CD4-positive, alpha-beta T cell (primary cell): ENCODE measurements at regions not wholly inside any gene's neighbourhood (a gene's known extent, or its start where the extent isn't known, plus 50 kb on each side); places are given as distances from the start of the nearest gene placed in this dataset.

Experiments
- ATAC-seq: fragments of 200-7000 bp; cut with Tn5 transposase; one replicate; pipeline ENCODE4 v1.10.0; 2022; ENCODE audit warnings: mild to moderate bottlenecking; ENCODE audit not compliant: poor library complexity
- CTCF ChIA-PET: fragments of 350-600 bp; sonication (Branson Sonifier 250); formaldehyde crosslinking; loops from one replicate; lab custom pipeline; 2021; ENCODE audit warnings: antibody characterized with exemption, inconsistent platforms; lab: Charles Lee
- POLR2A ChIA-PET: fragments of 350-600 bp; sonication (Branson Sonifier 250); formaldehyde crosslinking; loops from one replicate; lab custom pipeline; 2021; ENCODE audit warnings: antibody characterized with exemption, inconsistent platforms; lab: Charles Lee
- DNase-seq, 14 experiments: peaks; one replicate each; pipeline ENCODE4 v3.0.0-alpha.2; 2013 to 2020; ENCODE audit warnings: mixed read lengths in 2 of 14
- H3K27ac ChIP-seq, 2 donors: one replicate each; pipeline versions ENCODE4 v1.5.1 to v1.7.0; 2013; ENCODE audit warnings: low read length in 2 of 2, low read depth in 1 of 2, mild to moderate bottlenecking in 1 of 2
- H3K27me3 ChIP-seq, 2 experiments: 1 replicate in 1 of 2; 2 replicates in 1 of 2; pipeline versions ENCODE4 v1.6.1 to v1.7.0; 2013; ENCODE audit warnings: low read length in 2 of 2, control low read depth in 1 of 2, mild to moderate bottlenecking in 1 of 2, moderate library complexity in 1 of 2; ENCODE audit not compliant: insufficient read depth in 2 of 2, control insufficient read depth in 1 of 2
- H3K36me3 ChIP-seq: one replicate; pipeline ENCODE4 v1.6.1; 2013; ENCODE audit warnings: low read length, control low read depth; ENCODE audit not compliant: insufficient read depth
- H3K4me1 ChIP-seq: one replicate; pipeline ENCODE4 v1.6.1; 2013; ENCODE audit warnings: low read length, control low read depth; ENCODE audit not compliant: insufficient read depth
- H3K4me3 ChIP-seq: one replicate; pipeline ENCODE4 v1.5.1; 2013; ENCODE audit warnings: mild to moderate bottlenecking, low read length, moderate library complexity
- H3K9me3 ChIP-seq, 2 experiments: 1 replicate in 1 of 2; 2 replicates in 1 of 2; pipeline versions ENCODE4 v1.6.1 to v1.7.0; 2013; ENCODE audit warnings: low read length in 2 of 2, mild to moderate bottlenecking in 2 of 2, control low read depth in 1 of 2, moderate library complexity in 1 of 2; ENCODE audit not compliant: control insufficient read depth in 1 of 2, insufficient read depth in 1 of 2
- H3K27ac Mint-ChIP-seq: one replicate; pipeline ENCODE4 v1.8.0; 2020; ENCODE audit warnings: mixed read lengths
- H3K27me3 Mint-ChIP-seq: one replicate; pipeline ENCODE4 v1.8.0; 2021; ENCODE audit warnings: mixed read lengths
- H3K36me3 Mint-ChIP-seq: one replicate; pipeline ENCODE4 v1.8.0; 2021; ENCODE audit warnings: low read depth, mixed read lengths
- H3K4me1 Mint-ChIP-seq: one replicate; pipeline ENCODE4 v1.8.0; 2021; ENCODE audit warnings: low read depth, mixed read lengths
- H3K4me3 Mint-ChIP-seq: one replicate; pipeline ENCODE4 v1.8.0; 2020; ENCODE audit warnings: mild to moderate bottlenecking, mixed read lengths
- H3K9me3 Mint-ChIP-seq: one replicate; pipeline ENCODE4 v1.8.0; 2020; ENCODE audit warnings: mixed read lengths
- intact Hi-C, 2 experiments: fragments of 100-400 bp; cut with DNase I in 1 of 2; cut with micrococcal nuclease in 1 of 2; formaldehyde crosslinking; loops; one replicate each; pipeline versions ENCODE4 v1.15.1 to v1.9.0; 2023 to 2025; cut with DNase I, micrococcal nuclease
- TF ChIP-seq, protein P1 (sequence below): fragments of 200-600 bp; IDR thresholded peaks from one replicate; pipeline ENCODE4 v1.8.0; 2022; ENCODE audit warnings: antibody characterized with exemption, mild to moderate bottlenecking

DNA sequence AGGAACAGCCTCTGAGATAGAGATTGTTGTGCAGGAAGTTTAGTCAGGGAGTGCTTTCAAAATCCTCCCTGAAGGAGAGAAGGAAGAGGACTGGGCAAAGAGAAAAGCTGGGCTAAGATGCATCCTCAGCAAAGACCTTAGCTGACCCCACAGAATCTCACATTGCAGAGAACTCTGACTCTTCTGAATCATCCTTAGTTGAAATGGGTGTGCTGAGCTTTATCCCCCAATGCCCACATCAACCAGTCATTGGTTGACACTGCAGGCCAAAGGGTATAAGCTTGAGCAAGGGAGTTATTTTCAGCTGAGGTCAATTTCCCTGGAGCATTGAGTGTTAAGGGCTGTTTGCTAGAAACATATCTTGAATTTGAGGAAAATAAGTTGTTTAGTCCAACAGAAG is 732.2 kb downstream of the CBLN4 start:
- Mint-ChIP-seq H3K4me3 (no peak overlapping the region), H3K4me1 (no peaks in the 10 kb centered on the region), H3K9me3 (peaks cover 4% of the 10 kb centered on the region), H3K27me3 (no peaks in the 10 kb centered on the region), H3K36me3 (no peaks in the 10 kb centered on the region), H3K27ac (no peak overlapping the region)
- H3K27me3 ChIP-seq = no peaks in the 10 kb centered on the region
- POLR2A ChIA-PET = no interaction called here
- TF ChIP-seq, protein P1, sequence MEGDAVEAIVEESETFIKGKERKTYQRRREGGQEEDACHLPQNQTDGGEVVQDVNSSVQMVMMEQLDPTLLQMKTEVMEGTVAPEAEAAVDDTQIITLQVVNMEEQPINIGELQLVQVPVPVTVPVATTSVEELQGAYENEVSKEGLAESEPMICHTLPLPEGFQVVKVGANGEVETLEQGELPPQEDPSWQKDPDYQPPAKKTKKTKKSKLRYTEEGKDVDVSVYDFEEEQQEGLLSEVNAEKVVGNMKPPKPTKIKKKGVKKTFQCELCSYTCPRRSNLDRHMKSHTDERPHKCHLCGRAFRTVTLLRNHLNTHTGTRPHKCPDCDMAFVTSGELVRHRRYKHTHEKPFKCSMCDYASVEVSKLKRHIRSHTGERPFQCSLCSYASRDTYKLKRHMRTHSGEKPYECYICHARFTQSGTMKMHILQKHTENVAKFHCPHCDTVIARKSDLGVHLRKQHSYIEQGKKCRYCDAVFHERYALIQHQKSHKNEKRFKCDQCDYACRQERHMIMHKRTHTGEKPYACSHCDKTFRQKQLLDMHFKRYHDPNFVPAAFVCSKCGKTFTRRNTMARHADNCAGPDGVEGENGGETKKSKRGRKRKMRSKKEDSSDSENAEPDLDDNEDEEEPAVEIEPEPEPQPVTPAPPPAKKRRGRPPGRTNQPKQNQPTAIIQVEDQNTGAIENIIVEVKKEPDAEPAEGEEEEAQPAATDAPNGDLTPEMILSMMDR = no peak
- CTCF ChIA-PET = no interaction called here
- no peaks in the 10 kb centered on the region for H3K36me3 ChIP-seq
- no peak for DNase-seq
- no peak overlapping the region for H3K4me3 ChIP-seq
- no peaks in the 10 kb centered on the region for H3K4me1 ChIP-seq
- no peak overlapping the region for H3K27ac ChIP-seq
- ATAC-seq = no peak
- H3K9me3 ChIP-seq = no peaks in the 10 kb centered on the region
- intact Hi-C loops = no loop called here

GRCh38 chr20:55271371-55271770 is 733.9 kb downstream of the CBLN4 start:
- ATAC-seq = no peak
- Histone ChIP-seq H3K9me3 (no peaks in the 10 kb centered on the region), H3K4me3 (no peak overlapping the region), H3K36me3 (no peaks in the 10 kb centered on the region), H3K4me1 (no peaks in the 10 kb centered on the region), H3K27me3 (no peaks in the 10 kb centered on the region), H3K27ac (no peak overlapping the region)
- Mint-ChIP-seq H3K4me1 (no peaks in the 10 kb centered on the region), H3K9me3 (peaks cover 2% of the 10 kb centered on the region), H3K4me3 (no peak overlapping the region), H3K36me3 (no peaks in the 10 kb centered on the region), H3K27me3 (no peaks in the 10 kb centered on the region), H3K27ac (no peak overlapping the region)
- ChIA-PET CTCF (no interaction called here), POLR2A (no interaction called here)
- TF ChIP-seq, protein P1 = no peak
- intact Hi-C loops = no loop called here
- DNase-seq = no peak

DNA sequence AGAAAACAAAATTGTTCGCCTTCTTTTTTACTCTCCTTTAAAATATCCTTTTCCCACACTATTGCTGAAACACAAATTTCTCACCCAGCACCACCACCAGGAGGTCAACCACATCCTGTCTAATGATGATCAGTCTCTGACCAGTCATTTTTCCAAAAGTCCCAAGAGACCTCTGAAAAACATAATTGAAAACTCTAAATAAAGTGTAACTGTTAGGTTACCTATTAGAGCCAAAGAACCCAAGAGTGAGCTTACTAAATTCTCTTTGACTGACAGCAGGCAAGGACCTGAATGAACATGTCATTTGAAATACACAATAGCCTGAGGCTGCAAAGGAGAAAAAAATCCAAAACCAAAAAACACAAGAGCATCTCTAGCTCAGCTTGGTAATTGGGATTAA is 735.4 kb downstream of the CBLN4 start:
- H3K4me3 Mint-ChIP-seq = no peak overlapping the region
- no peaks in the 10 kb centered on the region for H3K27me3 Mint-ChIP-seq
- no peaks in the 10 kb centered on the region for H3K4me1 Mint-ChIP-seq
- intact Hi-C loops = no loop called here
- Histone ChIP-seq H3K27ac (no peak overlapping the region), H3K36me3 (no peaks in the 10 kb centered on the region), H3K9me3 (no peaks in the 10 kb centered on the region), H3K4me1 (no peaks in the 10 kb centered on the region), H3K27me3 (no peaks in the 10 kb centered on the region), H3K4me3 (no peak overlapping the region)
- peaks cover 8% of the 10 kb centered on the region for H3K9me3 Mint-ChIP-seq
- no peak for ATAC-seq
- no peaks in the 10 kb centered on the region for H3K36me3 Mint-ChIP-seq
- no peak for DNase-seq
- ChIA-PET POLR2A (no interaction called here), CTCF (no interaction called here)
- no peak overlapping the region for H3K27ac Mint-ChIP-seq
- TF ChIP-seq, protein P1 = no peak
